ENCODE measurements at regions not wholly inside any gene's neighbourhood (a gene's known extent, or its start where the extent isn't known, plus 50 kb on each side); places are given as distances from the start of the nearest gene placed in this dataset.

GRCh38 chr11:23201936-23202522 is 341.8 kb upstream of the CCDC179 start:
- no peak for DNase-seq (ENCODE audit: low read depth in 1 of 2, low spot score in 1 of 2)
- no peak overlapping the region for H3K4me3 ChIP-seq
- H3K27ac ChIP-seq = no peak overlapping the region
- no peaks in the 10 kb centered on the region for H3K9me3 ChIP-seq (ENCODE audit: low read depth)
- H3K36me3 ChIP-seq = no peaks in the 10 kb centered on the region
- no peak for TF ChIP-seq CTCF (IDR thresholded peaks at IDR 0.05; ENCODE audit: low read depth, low read length)
- no peaks in the 10 kb centered on the region for H3K27me3 ChIP-seq
- no peaks in the 10 kb centered on the region for H3K4me1 ChIP-seq (ENCODE audit: low read depth)

- Histone ChIP-seq H3K27me3 (no peaks in the 10 kb centered on the region), H3K9me3 (ENCODE audit: low read depth) (no peaks in the 10 kb centered on the region), H3K4me3 (no peak overlapping the region), H3K4me1 (ENCODE audit: low read depth) (no peaks in the 10 kb centered on the region), H3K36me3 (no peaks in the 10 kb centered on the region), H3K27ac (no peak overlapping the region)
- no peak for TF ChIP-seq CTCF (IDR thresholded peaks at IDR 0.05; ENCODE audit: low read depth, low read length)
- no peak for DNase-seq (ENCODE audit: low read depth in 1 of 2, low spot score in 1 of 2)
Measured at GRCh38 chr11:23202611-23203010, 342.3 kb upstream of the CCDC179 start.

GRCh38 chr11:23205156-23205871 is 345.0 kb upstream of the CCDC179 start:
- no peaks in the 10 kb centered on the region for H3K4me1 ChIP-seq (ENCODE audit: low read depth)
- no peaks in the 10 kb centered on the region for H3K9me3 ChIP-seq (ENCODE audit: low read depth)
- no peak for TF ChIP-seq CTCF (IDR thresholded peaks at IDR 0.05; ENCODE audit: low read depth, low read length)
- no peaks in the 10 kb centered on the region for H3K36me3 ChIP-seq
- H3K27me3 ChIP-seq = no peaks in the 10 kb centered on the region
- no peak overlapping the region for H3K4me3 ChIP-seq
- DNase-seq (ENCODE audit: low read depth in 1 of 2, low spot score in 1 of 2) = peak in 1 of 2 donors; percentile 17
- H3K27ac ChIP-seq = no peak overlapping the region

GRCh38 chr11:23206741-23207336 is 346.6 kb upstream of the CCDC179 start:
- no peak for TF ChIP-seq CTCF (IDR thresholded peaks at IDR 0.05; ENCODE audit: low read depth, low read length)
- Histone ChIP-seq H3K36me3 (no peaks in the 10 kb centered on the region), H3K4me3 (no peak overlapping the region), H3K9me3 (ENCODE audit: low read depth) (no peaks in the 10 kb centered on the region), H3K27me3 (no peaks in the 10 kb centered on the region), H3K4me1 (ENCODE audit: low read depth) (no peaks in the 10 kb centered on the region), H3K27ac (no peak overlapping the region)
- peak in 1 of 2 donors; percentile 8 for DNase-seq (ENCODE audit: low read depth in 1 of 2, low spot score in 1 of 2)

GRCh38 chr11:23211221-23211620 is 350.9 kb upstream of the CCDC179 start:
- H3K27me3 ChIP-seq = no peaks in the 10 kb centered on the region
- no peaks in the 10 kb centered on the region for H3K9me3 ChIP-seq (ENCODE audit: low read depth)
- H3K4me3 ChIP-seq = no peak overlapping the region
- no peak overlapping the region for H3K27ac ChIP-seq
- no peak for TF ChIP-seq CTCF (IDR thresholded peaks at IDR 0.05; ENCODE audit: low read depth, low read length)
- H3K36me3 ChIP-seq = no peaks in the 10 kb centered on the region
- no peaks in the 10 kb centered on the region for H3K4me1 ChIP-seq (ENCODE audit: low read depth)
- no peak for DNase-seq (ENCODE audit: low read depth in 1 of 2, low spot score in 1 of 2)

Data from cardiac muscle cell (in vitro differentiated cells and primary cell).